ENCODE measurements at regions not wholly inside any gene's neighbourhood (a gene's known extent, or its start where the extent isn't known, plus 50 kb on each side); places are given as distances from the start of the nearest gene placed in this dataset.

GRCh38 chr11:38130976-38131375 is 1532.9 kb upstream of the RAG2 start:
- no peak for TF ChIP-seq POLR2AphosphoS5 (IDR thresholded peaks at IDR 0.05; ENCODE audit: low read depth, low read length)
- no peak for TF ChIP-seq POLR2A (IDR thresholded peaks at IDR 0.05; ENCODE audit: low read depth, low read length)
